ENCODE measurements at regions not wholly inside any gene's neighbourhood (a gene's known extent, or its start where the extent isn't known, plus 50 kb on each side); places are given as distances from the start of the nearest gene placed in this dataset.

- TF ChIP-seq EP300 (IDR thresholded peaks at IDR 0.05) (no peak), JUN (IDR thresholded peaks at IDR 0.05) (no peak), ZFP36 (IDR thresholded peaks at IDR 0.05; ENCODE audit: borderline replicate concordance, partially characterized antibody) (no peak)
These were observed 724.2 kb downstream of the SORCS1 start (continued) for GRCh38 chr10:106440355-106440754.

GRCh38 chr10:106439366-106439765, 725.1 kb downstream of the SORCS1 start:
- Histone ChIP-seq H3K4me3 (no peak overlapping the region), H3K27ac (no peak overlapping the region), H3K4me2 (no peak overlapping the region), H3K9me3 (0 out of 3 replicates have a peak, but pooled peaks cover 4% of the 10 kb centered on the region), H3K4me1 (no peaks in the 10 kb centered on the region)
- FAIRE-seq: no peak
- no peak for ATAC-seq
- WGBS (ENCODE audit: missing lambda C conversion rate): 11% methylated on average over 3 of the region's 3 CpGs
- POLR2A ChIA-PET: no interaction called here
- CTCF ChIA-PET: no interaction called here
- TF ChIP-seq RFX5 (IDR thresholded peaks at IDR 0.05) (no peak), FOSB (CRISPR knock-in tag; IDR thresholded peaks at IDR 0.05) (no peak), E2F6 (IDR thresholded peaks at IDR 0.05; ENCODE audit: borderline replicate concordance, low read depth) (no peak), MYC (IDR thresholded peaks at IDR 0.05; ENCODE audit: borderline replicate concordance, low read length) (no peak), ZFP36 (IDR thresholded peaks at IDR 0.05; ENCODE audit: borderline replicate concordance, partially characterized antibody) (no peak), RCOR1 (IDR thresholded peaks at IDR 0.05; ENCODE audit: low read depth, low read length) (no peak), TP53 (CRISPR knock-in tag; IDR thresholded peaks at IDR 0.05) (no peak), RAD21 (conservative IDR thresholded peaks at IDR 0.05 in 1 of 2, IDR thresholded peaks at IDR 0.05 in 1 of 2) (no peak)
- TF ChIP-seq, protein P1, sequence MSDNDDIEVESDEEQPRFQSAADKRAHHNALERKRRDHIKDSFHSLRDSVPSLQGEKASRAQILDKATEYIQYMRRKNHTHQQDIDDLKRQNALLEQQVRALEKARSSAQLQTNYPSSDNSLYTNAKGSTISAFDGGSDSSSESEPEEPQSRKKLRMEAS (IDR thresholded peaks at IDR 0.05): no peak
- DNase-seq (ENCODE audit: low read depth in 1 of 2, low spot score in 1 of 2): no peak

GRCh38 chr10:106438386-106438785, 726.1 kb downstream of the SORCS1 start:
- no peak overlapping the region for H3K27ac ChIP-seq
- no peak for TF ChIP-seq RAD21 (conservative IDR thresholded peaks at IDR 0.05 in 1 of 2, IDR thresholded peaks at IDR 0.05 in 1 of 2)
- TF ChIP-seq POLR2A (IDR thresholded peaks at IDR 0.05; ENCODE audit: low read length): no peak
- TF ChIP-seq ZSCAN20 (CRISPR knock-in tag; IDR thresholded peaks at IDR 0.05): no peak
- TF ChIP-seq HEYL (CRISPR knock-in tag; IDR thresholded peaks at IDR 0.05): no peak
- TF ChIP-seq FOSL2 (IDR thresholded peaks at IDR 0.05): no peak
- no peak for TF ChIP-seq FOSL2 (CRISPR knock-in tag; IDR thresholded peaks at IDR 0.05)
- TF ChIP-seq, protein P1 (IDR thresholded peaks at IDR 0.05): no peak
- TF ChIP-seq USF2 (IDR thresholded peaks at IDR 0.05): no peak
- no peak for TF ChIP-seq RARB (CRISPR knock-in tag; IDR thresholded peaks at IDR 0.05)
- TF ChIP-seq RFX5 (IDR thresholded peaks at IDR 0.05): no peak
- TF ChIP-seq ESRRA (IDR thresholded peaks at IDR 0.05; ENCODE audit: borderline replicate concordance, low read length): no peak
- POLR2A ChIA-PET: no interaction called here
- FAIRE-seq (no peak), ATAC-seq (no peak), DNase-seq (ENCODE audit: low read depth in 1 of 2, low spot score in 1 of 2) (no peak)
- 0 out of 3 replicates have a peak, but pooled peaks cover 4% of the 10 kb centered on the region for H3K9me3 ChIP-seq
- H3K4me1 ChIP-seq: no peaks in the 10 kb centered on the region
- 0% methylated on average over 1 of the region's 1 CpG for WGBS (ENCODE audit: missing lambda C conversion rate)
- H3K4me2 ChIP-seq: no peak overlapping the region
- CTCF ChIA-PET: no interaction called here
- no peak overlapping the region for H3K4me3 ChIP-seq

GRCh38 chr10:106436123-106436715, 728.3 kb downstream of the SORCS1 start:
- CTCF ChIA-PET: no interaction called here
- Histone ChIP-seq H3K4me1 (no peaks in the 10 kb centered on the region), H3K4me2 (no peak overlapping the region), H3K27ac (no peak overlapping the region), H3K4me3 (no peak overlapping the region), H3K9me3 (0 out of 3 replicates have a peak, but pooled peaks cover 4% of the 10 kb centered on the region)
- POLR2A ChIA-PET: no interaction called here
- ATAC-seq (no peak), FAIRE-seq (no peak), DNase-seq (ENCODE audit: low read depth in 1 of 2, low spot score in 1 of 2) (no peak)
- 3% methylated on average over 3 of the region's 3 CpGs for WGBS (ENCODE audit: missing lambda C conversion rate)
- TF ChIP-seq, protein P2, sequence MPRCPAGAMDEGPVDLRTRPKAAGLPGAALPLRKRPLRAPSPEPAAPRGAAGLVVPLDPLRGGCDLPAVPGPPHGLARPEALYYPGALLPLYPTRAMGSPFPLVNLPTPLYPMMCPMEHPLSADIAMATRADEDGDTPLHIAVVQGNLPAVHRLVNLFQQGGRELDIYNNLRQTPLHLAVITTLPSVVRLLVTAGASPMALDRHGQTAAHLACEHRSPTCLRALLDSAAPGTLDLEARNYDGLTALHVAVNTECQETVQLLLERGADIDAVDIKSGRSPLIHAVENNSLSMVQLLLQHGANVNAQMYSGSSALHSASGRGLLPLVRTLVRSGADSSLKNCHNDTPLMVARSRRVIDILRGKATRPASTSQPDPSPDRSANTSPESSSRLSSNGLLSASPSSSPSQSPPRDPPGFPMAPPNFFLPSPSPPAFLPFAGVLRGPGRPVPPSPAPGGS (IDR thresholded peaks at IDR 0.05): no peak
- TF ChIP-seq CBX2 (IDR thresholded peaks at IDR 0.05; ENCODE audit: borderline replicate concordance, low read depth) (no peak), MYC (IDR thresholded peaks at IDR 0.05; ENCODE audit: borderline replicate concordance, low read length) (no peak), E2F6 (IDR thresholded peaks at IDR 0.05; ENCODE audit: borderline replicate concordance, low read depth) (no peak), FOSL2 (IDR thresholded peaks at IDR 0.05) (no peak), FOSL2 (CRISPR knock-in tag; IDR thresholded peaks at IDR 0.05) (no peak), CHD2 (IDR thresholded peaks at IDR 0.05; ENCODE audit: low read length, partially characterized antibody) (no peak), RAD21 (conservative IDR thresholded peaks at IDR 0.05 in 1 of 2, IDR thresholded peaks at IDR 0.05 in 1 of 2) (no peak), TFCP2L1 (CRISPR knock-in tag; IDR thresholded peaks at IDR 0.05) (no peak), ELK1 (IDR thresholded peaks at IDR 0.05; ENCODE audit: low read depth, low read length) (no peak), HOXA7 (CRISPR knock-in tag; IDR thresholded peaks at IDR 0.05) (no peak), PBX3 (IDR thresholded peaks at IDR 0.05) (no peak)
